ENCODE measurements at regions not wholly inside any gene's neighbourhood (a gene's known extent, or its start where the extent isn't known, plus 50 kb on each side); places are given as distances from the start of the nearest gene placed in this dataset.

DNA sequence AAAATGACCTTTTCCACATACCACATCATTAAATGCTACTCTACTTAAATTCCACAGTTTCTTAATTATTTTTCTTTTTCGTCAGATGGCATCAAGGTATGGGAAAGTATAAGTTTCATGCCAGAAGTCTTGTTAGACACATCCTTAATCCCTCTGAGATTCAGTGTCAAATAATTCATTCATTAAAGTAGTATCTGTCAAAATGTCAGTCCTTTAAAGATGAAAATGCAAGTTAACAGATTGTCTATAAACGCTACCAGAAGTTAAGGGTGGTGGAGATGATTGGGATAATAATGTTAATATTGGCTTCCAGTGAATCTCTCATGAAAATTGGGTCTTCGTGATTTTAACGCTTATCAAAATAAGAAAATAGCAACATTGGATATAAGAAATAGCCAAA, 504.2 kb upstream of the LINC00305 start:
- Histone ChIP-seq H3K4me1 (replicated peaks in 1 of 2) (no peaks in the 10 kb centered on the region), H3K27ac (no peak overlapping the region), H3K36me3 (replicated peaks in 1 of 2) (no peaks in the 10 kb centered on the region), H3K4me3 (no peak overlapping the region), H3K27me3 (no peaks in the 10 kb centered on the region), H3K9me3 (replicated peaks in 1 of 3) (no peaks in the 10 kb centered on the region)
- no peak for TF ChIP-seq POLR2A (IDR thresholded peaks at IDR 0.05)
- TF ChIP-seq, protein P1, sequence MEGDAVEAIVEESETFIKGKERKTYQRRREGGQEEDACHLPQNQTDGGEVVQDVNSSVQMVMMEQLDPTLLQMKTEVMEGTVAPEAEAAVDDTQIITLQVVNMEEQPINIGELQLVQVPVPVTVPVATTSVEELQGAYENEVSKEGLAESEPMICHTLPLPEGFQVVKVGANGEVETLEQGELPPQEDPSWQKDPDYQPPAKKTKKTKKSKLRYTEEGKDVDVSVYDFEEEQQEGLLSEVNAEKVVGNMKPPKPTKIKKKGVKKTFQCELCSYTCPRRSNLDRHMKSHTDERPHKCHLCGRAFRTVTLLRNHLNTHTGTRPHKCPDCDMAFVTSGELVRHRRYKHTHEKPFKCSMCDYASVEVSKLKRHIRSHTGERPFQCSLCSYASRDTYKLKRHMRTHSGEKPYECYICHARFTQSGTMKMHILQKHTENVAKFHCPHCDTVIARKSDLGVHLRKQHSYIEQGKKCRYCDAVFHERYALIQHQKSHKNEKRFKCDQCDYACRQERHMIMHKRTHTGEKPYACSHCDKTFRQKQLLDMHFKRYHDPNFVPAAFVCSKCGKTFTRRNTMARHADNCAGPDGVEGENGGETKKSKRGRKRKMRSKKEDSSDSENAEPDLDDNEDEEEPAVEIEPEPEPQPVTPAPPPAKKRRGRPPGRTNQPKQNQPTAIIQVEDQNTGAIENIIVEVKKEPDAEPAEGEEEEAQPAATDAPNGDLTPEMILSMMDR (IDR thresholded peaks at IDR 0.05) = no peak
- intact Hi-C loops (cut with DNase I) = no loop called here
- 51 to 81% (median 59%) methylated on average over 4 of the region's 4 CpGs for WGBS, 4 donors
- no peak for DNase-seq

DNA sequence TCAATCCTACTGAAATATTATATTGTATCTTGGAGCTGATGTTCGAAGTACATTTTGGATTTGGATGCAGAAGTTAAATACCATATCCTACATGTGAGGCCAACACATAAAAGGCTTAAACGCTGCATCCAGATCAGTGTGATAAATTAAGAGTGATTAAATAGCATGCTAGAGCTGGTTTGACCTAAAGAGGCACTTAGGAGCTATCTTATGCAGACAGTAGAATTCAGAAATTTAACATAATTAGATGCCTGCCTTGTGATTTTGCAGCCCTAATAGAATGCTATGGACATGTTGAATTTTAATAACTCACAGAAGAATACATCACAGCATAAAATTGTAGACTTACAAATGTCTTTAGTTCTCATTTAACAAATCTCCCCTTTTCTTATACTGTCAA, 501.2 kb upstream of the LINC00305 start:
- H3K36me3 ChIP-seq (replicated peaks in 1 of 2) = no peaks in the 10 kb centered on the region
- no peak overlapping the region for H3K27ac ChIP-seq
- intact Hi-C loops (cut with DNase I) = no loop called here
- WGBS, 4 donors = 55 to 66% (median 62%) methylated on average over 2 of the region's 2 CpGs
- DNase-seq = no peak
- TF ChIP-seq, protein P1 (IDR thresholded peaks at IDR 0.05) = no peak
- no peak for TF ChIP-seq POLR2A (IDR thresholded peaks at IDR 0.05)
- H3K27me3 ChIP-seq = no peaks in the 10 kb centered on the region
- no peak overlapping the region for H3K4me3 ChIP-seq
- no peaks in the 10 kb centered on the region for H3K9me3 ChIP-seq (replicated peaks in 1 of 3)
- no peaks in the 10 kb centered on the region for H3K4me1 ChIP-seq (replicated peaks in 1 of 2)

DNA sequence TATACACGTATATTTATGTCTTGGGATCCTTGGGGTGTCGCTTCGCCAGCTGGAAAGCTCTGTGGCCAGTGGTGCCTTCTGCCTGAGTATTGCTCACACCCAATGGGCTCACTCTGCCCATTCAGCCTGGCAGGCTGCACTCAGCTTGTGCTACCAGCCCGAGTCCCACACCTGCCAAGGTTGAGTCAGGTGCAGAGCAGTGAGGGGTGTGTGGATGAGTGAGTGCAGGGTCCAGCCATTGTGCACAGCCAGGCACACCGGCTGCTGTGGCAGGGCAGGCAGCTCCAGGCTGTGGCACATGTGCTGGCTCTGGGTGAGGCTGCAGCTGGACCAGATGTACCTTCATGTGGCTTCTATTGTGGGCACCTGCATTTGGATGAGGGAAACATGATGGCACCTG, 496.9 kb upstream of the LINC00305 start:
- WGBS, 4 donors = 82 to 93% (median 91%) methylated on average over 4 to 5 of the region's 5 CpGs
- Histone ChIP-seq H3K27ac (no peak overlapping the region), H3K36me3 (replicated peaks in 1 of 2) (no peaks in the 10 kb centered on the region), H3K4me1 (replicated peaks in 1 of 2) (no peaks in the 10 kb centered on the region), H3K4me3 (no peak overlapping the region), H3K27me3 (no peaks in the 10 kb centered on the region), H3K9me3 (replicated peaks in 1 of 3) (no peaks in the 10 kb centered on the region)
- TF ChIP-seq, protein P1 (IDR thresholded peaks at IDR 0.05) = no peak
- TF ChIP-seq POLR2A (IDR thresholded peaks at IDR 0.05) = no peak
- intact Hi-C loops (cut with DNase I) = no loop called here
- DNase-seq = no peak

DNA sequence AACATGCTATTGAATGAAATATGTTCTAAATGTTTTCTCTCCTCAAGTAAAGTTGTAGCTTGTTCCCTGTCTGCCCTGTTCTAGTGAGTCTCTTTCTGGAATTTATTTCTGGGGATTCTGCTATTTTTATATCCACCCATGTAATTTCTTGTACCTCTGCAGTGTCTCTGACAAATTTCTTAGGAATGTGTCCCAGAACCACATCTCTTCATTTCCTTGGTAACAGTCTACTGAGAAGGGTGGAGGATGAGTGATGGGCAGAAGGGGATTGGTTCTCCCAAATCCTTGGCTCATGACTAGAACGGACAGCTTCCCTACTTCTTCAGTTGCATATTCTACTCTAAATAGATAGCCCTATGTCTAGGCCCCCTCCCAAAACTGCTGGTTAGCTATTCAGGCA, 490.6 kb upstream of the LINC00305 start:
- TF ChIP-seq POLR2A (IDR thresholded peaks at IDR 0.05) = no peak
- TF ChIP-seq, protein P1 (IDR thresholded peaks at IDR 0.05) = no peak
- Histone ChIP-seq H3K4me3 (no peak overlapping the region), H3K27ac (no peak overlapping the region), H3K4me1 (replicated peaks in 1 of 2) (no peaks in the 10 kb centered on the region), H3K9me3 (replicated peaks in 1 of 3) (no peaks in the 10 kb centered on the region), H3K36me3 (replicated peaks in 1 of 2) (no peaks in the 10 kb centered on the region), H3K27me3 (no peaks in the 10 kb centered on the region)
- no peak for DNase-seq
- 70 to 84% (median 77%) methylated on average over 1 of the region's 1 CpG for WGBS, 4 donors
- intact Hi-C loops (cut with DNase I) = no loop called here

All from adrenal gland (tissue), 9 donors.